DMS 273 (cell line): ENCODE measurements at regions not wholly inside any gene's neighbourhood (a gene's known extent, or its start where the extent isn't known, plus 50 kb on each side); places are given as distances from the start of the nearest gene placed in this dataset.
"Not testable (repeated sequence)": the region's sequence is repeated elsewhere in the genome, so short reads cannot be mapped to it uniquely, and the experiment has no call there.

Experiments used
- DNase-seq: peaks from one replicate; lab custom pipeline; 2025; ENCODE audit not compliant: unreplicated experiment; lab: John Stamatoyannopoulos, UW

DNA sequence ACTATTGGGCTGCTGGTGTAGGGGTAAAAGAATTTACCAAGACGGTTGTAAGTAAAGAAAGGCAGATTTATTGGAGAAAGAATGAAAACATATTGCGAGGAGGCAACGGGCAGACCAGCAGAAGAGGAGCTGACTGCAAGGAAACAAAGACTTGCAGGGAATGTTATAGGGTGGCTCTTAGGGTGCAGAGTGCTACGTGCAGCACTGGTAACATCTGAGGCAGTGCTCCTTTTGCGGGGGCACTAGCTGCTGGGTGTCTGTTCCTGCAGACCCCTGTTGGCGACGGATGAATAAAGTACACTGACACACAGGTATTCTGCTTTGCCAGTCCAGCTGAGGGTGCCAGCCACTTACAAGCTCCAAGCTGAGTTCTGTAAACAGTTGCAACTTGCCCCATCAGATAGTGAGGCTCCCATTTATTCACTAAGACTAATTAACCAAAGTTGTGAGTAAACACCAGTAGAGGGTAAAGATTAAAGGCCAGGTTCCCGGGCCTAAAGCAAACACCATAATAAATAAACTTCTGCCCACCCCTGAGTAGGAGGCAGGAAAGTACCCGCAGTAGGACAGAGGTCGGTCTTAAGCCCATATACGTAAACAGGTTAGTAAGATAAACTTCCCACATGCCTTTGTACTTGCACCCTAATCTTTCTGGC is 140.2 kb upstream of the KCNK1 start:
- no peak for DNase-seq

DNA sequence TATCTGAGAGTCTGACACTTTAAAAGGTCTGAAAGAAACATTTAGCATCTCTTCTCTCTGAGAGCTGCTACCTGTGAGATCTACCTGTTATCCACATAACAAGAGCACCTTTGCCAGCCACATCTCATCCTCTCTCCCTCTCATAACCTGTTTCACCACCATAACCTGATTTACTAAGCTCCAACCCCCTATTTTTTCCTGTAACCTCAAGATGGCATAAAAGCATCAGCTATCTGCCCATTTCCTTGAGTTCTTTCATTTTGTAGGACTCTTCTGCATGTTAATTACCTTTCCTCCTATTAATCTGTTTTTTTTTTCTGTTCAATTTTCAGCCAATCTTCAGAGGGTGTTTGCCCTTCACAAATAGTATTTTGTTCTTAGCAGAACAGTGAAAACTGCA is 136.5 kb upstream of the KCNK1 start:
- peak; percentile 11 for DNase-seq

DNA sequence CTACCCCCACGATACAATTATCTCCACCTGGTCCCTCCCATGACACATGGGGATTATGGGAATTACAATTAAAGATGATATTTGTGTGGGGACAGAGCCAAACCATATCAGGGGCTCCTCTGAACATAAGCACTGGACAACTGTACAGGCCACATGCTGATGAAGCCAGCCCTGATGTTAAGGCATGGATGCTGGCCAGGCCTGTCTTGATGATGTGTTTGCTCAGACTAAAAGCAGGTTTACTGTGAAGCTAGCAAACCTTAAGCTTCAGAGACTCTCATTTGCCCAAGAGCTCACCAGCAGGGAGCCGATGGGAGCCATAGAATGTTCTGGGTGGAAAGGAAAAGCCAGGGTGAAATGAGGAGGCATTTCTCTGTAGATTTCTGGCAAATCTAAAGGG is 135.3 kb upstream of the KCNK1 start:
- no peak for DNase-seq

DNA sequence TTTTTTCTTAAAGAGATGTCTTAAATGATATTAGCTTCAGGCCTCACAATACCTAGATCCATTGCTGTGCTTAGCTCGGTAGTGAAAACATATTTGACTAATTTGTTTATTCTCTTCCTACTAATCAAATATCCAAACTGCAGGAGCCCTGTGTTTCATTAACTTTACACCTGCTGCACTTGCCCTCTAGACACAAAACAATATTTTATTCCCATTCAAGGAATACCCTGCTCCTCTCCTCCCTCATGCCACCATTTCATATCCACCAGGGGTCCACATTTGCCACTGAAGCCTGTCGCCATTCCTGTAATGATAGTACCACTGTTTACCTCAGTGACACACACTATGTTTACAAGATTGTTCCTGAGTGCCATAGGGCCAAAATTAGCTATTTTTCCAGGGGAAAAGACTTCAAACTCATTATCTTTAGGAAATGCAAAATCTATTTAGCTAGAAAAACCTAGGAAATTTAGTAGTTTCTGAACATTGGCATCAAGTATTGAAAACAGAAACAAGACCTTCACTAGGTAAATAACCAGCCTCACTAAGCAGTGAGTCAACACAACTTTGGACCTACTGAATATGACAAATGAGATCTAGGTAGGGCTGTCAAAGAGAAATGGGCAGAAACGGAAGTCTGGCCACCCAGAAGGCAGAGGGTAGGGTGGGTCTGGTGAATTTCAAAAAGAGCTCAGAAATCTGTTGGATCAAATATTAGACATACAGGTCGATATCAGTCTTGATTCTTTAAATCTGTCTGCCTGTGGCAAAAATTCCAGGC is 134.6 kb upstream of the KCNK1 start:
- DNase-seq: no peak

DNA sequence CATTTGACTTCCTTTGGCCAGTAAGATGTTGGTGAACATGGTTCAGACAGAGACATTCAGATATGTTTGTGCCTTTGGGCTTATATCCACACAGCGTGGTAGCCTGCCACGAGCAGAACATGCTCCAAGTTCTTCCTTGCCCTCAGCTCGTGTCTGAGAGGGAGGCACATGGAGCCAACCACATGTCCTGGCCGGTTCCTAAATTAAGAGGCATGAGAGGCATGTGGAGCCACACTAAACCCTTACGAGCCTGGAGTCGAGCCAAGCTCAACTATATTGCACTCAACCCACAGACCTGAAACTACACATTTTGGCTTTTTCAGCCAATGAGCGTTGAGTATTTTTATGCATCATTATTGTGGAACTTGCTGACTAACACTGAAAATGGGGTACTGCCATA is 133.7 kb upstream of the KCNK1 start:
- no peak for DNase-seq

DNA sequence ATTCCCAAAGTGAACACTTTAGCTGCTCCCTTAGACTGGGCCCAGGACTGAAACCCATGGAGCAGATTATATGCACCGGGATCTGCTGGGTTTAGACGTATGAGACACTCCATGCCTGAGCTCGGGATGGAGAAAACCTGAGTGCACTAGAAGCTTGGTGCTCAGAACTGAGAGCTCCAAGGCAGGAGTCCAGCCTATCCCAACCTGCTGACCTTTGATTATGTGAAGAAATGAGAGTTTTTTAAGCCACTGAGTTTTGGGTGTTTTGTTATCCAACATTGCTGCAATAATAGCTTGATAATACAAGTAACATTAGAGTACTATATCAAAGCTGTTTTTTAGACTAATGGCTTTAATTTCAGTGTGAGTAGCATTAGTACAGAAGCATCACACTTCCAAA is 131.5 kb upstream of the KCNK1 start:
- DNase-seq: no peak

DNA sequence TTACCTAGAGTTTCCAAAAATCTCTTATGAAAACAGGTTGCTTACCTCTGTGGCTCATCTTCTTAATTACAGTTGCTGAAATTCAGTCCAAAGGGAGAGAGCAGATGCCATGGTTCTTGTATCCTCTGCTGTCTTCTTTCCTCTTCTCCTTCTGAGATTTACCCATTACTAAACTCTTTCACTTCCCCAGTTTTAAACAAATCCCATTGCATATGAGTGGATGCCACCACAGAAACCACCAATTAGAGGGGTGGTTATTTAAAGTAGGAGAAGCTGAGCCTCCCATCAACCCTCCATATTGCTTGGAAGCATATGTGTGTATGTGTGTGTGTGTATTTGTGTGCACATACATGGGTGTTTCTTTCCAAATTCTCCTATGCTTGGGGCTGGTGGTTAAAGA is 128.5 kb upstream of the KCNK1 start:
- DNase-seq: no peak

DNA sequence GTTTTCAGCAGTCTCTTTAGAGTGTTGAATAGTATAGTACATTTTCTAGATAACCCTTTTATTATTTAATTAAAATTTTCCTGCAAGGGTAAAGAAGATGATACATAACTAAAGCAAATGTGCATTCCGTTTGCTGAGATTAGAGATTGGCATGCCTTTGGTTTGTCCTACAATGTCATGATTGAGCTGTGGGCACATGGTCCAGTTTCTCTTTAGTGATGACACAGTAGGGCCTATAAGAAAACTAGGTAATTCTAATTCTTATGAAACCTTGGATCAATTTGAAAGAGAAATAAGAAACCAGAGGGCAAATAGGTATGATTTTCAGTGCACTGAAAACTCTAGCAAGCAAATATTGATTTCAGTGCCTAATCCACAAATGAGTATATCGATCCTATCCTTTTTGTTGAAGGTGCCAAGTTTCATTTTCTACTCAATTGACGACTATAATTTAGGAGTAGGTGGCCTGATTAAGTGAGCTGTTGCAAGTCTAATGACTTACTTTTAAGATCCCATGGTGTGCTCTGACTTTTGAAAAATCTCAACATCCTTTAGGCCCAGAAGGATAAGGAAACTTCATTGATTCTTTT is 128.0 kb upstream of the KCNK1 start:
- DNase-seq: no peak

DNA sequence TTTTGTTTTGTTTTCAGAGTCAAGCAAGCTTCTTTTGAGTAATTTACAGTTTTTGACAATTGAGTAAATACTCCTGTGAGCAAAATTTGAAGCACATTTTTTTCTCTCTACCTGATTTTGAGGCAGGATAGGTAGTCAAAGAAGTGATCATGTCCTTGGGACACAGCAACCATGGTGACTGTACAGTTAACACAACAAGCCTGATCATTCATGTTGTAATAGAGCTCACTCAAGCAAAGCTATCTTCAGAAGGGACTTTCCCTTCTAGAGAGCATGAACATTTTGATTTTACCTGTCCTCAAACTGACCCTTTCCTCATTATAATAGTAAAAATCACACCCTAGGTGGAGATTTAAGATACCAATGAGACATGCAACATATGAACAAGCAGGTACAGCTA is 126.5 kb upstream of the KCNK1 start:
- DNase-seq: no peak

DNA sequence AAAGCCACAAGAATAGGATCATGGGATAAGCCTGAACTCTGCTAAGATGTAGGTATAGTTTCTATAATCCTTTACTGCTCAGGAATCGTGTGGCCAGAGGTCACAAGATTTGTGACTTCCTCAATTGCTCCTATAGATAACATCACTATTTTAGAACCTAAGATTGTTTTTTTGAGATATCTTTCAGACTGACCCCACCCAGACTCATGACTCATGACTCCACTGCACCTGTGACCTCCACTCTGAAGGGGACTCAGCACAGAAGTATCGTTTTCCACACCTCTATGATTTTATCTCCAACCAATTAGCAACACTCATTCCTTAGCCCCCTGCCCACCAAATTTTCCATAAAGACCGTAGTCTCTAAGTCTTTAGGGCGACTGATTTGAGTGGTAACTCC is 124.5 kb upstream of the KCNK1 start:
- no peak for DNase-seq

DNA sequence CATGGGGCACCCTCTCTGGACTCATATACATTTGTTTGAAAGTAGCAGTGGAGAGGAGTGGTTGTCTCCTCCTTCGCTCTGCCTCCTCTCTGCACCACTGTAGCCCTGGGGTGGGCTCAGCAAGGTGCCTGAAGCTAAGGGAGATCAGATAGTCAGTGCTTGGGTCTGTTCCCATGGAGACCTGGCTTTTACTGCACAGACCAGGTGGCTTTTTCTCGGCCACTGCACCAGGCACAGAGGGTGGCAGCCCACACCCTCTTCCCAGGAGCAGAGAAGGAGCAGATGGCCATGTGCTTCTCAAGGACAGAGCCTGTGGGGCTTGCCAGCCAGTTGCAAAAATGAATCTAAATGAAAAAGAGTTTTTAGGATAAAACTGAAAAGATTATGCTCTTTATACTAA is 123.4 kb upstream of the KCNK1 start:
- peak; percentile 96 for DNase-seq

DNA sequence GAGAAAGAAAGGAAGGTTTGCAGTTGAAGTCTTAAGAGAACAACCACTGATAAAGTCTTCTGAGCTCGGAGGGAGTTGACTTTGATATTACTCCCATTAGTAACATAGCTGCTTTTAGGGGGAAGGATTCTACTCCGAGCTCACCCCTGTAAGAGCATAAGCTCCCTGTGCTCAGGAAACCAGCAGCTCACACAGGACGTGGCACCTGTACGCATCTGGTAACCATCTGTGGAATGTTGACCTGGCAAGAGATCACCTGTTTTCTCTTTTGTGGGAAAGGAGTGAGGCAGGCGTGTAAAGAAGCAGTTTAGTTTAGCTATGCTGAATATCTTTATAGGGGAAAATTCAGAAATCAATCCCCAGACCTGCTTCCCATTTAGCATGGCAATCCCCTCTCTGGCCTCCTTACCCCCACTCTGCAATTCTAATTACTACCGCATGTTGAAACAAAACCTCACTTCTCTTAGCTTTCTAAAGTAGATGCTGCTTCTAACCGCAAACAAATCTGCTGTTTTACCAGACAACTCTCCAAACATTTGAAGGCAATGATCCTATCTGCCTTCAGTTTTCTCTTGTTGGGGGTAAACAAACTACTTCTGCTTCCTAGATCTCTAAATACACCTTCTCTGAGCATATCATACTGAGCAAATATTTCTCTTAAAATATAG is 121.8 kb upstream of the KCNK1 start:
- peak; percentile 56 for DNase-seq

DNA sequence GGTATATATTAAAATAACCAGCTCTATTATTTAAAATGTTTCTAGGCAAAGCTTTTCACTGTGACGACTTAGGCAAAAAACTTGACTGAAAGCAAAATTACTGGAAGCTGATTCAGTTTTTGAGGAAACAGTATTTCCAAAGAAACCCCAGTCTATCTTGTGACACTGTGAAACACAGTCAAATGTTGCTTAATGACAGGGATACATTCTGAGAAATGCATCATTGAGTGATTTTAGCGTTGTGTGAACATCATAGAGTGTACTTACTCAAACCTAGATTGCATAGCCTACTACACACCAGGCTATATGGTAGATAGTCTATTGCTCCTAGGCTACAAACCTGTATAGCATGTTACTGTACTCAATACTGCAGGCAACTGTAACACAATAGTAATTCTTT is 116.9 kb upstream of the KCNK1 start:
- DNase-seq: no peak

DNA sequence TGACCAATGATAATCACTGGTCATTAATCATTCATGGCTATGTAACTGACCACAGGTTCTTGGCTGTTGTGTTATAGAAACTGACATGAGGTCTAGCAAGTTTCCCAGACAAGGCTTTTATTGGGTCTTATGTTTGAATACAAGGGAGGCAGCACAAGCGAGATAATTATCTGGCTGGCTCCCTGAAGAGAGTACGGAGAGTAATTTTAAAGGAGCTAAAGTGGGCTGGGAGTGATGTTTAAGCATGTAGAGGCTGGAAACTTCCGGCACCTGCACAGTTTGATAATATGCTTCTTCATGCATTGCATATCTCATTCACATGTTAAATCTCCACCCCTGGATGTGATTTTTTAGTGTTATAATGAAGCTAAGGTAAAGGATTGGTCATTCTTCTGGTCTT is 116.2 kb upstream of the KCNK1 start:
- no peak for DNase-seq

DNA sequence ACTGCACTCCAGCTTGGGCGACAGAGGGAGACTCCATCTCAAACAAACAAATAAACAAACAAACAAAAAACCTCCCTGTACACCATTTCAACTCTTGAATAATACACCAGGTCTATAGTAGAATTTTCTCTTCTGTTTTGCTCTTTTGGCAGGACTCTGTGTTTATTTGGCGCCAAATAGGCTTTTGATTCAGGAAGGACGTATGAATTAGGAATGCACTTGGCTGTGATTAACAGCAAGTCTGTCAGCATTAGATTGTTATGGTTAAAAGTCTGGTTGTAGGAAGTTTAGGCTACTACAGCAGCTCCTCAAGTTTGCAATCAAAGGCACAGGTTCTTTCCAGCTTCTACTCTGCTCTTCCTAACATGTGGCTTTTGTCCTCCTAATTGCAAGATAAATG is 113.8 kb upstream of the KCNK1 start:
- DNase-seq: no peak

DNA sequence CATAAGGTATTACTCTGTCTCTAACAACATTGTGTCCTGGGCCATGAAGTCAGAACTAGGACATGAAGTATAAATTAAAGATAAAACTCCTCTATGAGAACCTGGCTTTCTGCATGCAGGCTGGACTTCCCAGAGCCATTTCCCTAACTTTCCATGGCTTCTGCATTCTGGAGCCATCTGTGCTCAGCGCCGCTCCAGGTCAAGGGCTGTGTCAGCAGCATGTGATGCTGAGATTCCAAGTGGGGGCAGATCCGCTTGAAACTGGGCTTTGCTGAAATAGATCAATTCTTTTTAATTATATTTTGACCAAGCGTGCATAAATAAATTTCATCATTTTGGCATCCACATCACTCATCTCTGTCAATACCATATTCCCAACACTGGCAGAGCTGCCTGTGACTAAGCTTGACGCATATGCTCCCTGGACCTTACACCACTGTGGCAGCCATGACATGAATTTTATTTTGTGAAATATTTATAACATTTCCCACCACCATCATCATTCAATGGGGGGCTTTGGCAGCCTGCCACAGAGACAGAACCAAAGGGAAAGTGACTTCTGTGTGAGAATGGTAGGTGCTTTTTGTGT is 110.4 kb upstream of the KCNK1 start:
- peak; percentile 4 for DNase-seq

DNA sequence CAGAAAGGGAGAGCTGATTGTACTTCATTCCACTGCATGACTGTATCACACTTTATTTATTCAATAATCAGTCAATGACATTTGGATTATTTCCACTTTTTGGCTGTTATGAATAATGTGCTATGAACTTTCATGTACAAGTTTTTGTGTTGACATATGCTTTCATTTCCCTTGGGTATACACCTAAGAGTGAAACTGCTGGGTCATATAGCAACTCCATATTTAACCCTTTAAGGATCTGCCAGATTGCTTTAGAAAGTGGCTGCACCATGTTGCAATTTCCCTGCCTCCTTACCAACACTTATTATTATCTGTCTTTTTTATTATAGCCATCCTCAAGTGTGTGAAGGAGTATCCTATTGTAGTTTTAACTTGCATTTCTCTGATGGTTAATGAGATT is 108.8 kb upstream of the KCNK1 start:
- DNase-seq: no peak

DNA sequence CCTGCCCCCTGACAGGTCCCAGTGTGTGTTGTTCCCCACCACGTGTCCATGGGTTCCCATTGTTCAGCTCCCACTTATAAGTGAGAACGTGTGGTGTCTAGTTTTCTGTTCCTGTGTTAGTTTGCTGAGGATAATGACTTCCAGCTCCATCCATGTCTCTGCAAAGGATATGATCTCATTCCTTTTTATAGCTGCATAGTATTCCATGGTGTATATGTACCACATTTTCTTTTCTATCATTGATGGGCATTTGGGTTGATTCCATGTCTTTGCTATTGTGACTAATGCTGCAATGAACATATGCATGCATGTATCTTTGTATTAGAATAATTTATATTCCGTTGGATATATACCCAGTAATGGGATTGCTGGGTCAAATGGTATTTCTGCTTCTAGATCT is 108.0 kb upstream of the KCNK1 start:
- DNase-seq: not testable (repeated sequence)

DNA sequence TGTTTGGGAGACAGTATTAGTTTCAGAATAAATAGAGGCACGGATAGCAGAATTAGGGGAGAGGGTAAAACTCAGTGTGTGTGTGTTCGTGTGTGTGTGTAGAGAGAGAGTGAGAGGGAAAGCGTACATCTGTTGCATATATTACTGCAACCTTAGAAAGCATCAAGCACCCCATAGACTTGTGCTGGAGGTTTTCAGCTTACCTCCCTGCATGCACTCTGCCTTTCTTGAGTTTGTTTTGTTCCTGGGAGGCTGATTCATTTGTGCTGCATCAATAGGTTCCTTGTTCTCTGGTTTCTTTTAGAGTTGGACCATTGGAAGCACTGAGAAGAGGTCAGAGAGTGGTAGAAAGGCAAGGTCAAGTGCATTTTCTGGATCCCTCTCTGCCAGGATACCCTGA is 104.4 kb upstream of the KCNK1 start:
- DNase-seq: no peak

DNA sequence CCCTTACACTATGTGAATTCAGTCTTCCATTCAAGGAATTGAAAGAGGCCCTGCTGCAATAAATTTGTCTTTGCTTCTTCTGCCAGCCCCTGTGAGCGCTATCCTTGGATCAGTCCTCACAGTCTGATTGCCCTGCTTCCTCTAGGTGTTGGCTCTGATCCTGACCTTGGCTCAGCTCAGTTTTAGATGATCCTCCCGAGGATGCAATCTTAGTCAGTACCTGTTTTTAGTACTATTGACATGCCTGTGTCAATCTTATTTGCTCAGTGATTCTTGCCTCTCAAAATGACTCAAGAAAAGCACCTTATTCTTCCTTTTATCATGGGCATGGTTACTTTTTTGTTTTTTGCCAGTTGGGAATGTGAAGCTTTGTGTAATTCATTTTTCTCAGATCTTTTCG is 101.4 kb upstream of the KCNK1 start:
- no peak for DNase-seq

DNA sequence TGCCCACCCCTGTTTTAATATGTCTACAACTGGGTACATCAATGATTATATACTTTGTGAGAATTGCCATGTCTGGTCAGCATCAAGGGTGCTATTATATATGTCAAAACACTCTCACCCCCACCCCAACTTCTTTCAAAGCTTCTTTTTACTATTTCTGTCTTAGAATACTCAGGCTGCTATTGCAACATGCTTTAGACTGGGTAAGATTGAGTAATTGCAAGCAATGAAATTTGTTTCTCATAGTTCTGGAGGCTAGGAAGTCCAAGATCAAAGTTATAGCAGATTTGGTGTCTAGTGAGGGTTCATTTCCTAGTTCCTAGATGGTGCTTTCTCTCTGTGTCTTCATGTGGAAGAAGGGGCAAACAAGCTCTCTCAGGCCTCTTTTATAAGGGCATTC is 100.5 kb upstream of the KCNK1 start:
- DNase-seq: no peak

DNA sequence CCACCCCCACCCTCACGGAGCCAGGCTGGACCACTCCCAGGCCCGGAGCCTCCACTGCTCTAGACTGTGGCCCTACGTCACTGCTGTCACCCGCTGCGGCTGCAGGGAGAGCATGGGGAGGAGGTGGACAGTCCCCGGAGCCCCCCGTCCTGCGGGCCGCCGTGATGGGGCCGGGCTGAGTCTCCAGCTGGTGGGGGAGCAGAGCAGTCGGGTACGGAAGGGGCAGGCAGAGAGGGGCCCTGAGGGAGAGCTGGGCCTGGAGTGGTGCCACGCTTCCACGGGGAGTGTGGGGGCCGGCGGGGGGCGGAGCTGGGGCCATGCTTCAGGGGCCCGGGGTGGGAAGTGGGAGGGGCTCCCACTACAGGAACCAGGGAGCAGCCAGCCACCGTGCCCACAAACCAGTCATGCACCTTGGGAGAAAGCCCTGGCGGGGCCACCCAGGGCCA is 98.9 kb upstream of the KCNK1 start:
- no peak for DNase-seq
